ENCODE measurements at regions not wholly inside any gene's neighbourhood (a gene's known extent, or its start where the extent isn't known, plus 50 kb on each side); places are given as distances from the start of the nearest gene placed in this dataset.

- TF ChIP-seq CTCF (IDR thresholded peaks at IDR 0.05; ENCODE audit: control extremely low read depth, extremely low read depth, low read depth, missing control alignments), result no peak
- DNase-seq (ENCODE audit: extremely low spot score), result no peak
- ChIA-PET CTCF (interaction anchor here (1.2 to 1.3 kb wide), 2 partner anchors 13 to 15 kb away, joined by 3 read pairs; no protein-coding TSS in a partner anchor), POLR2A (no interaction called here)
These were observed 272.6 kb downstream of the PDCD6IP start for GRCh38 chr3:34070831-34071585.

GRCh38 chr3:34072297-34072696, 273.9 kb downstream of the PDCD6IP start:
- ChIA-PET POLR2A (no interaction called here), CTCF (interaction anchor here (1.0 to 1.3 kb wide), 2 partner anchors 15 to 189 kb away, joined by 3 read pairs; no protein-coding TSS in a partner anchor)
- no peak for TF ChIP-seq CTCF (IDR thresholded peaks at IDR 0.05; ENCODE audit: control extremely low read depth, extremely low read depth, low read depth, missing control alignments)
- DNase-seq (ENCODE audit: extremely low spot score), result no peak

- no peak for DNase-seq (ENCODE audit: extremely low spot score)
- ChIA-PET POLR2A (no interaction called here), CTCF (interaction anchor here (1.0 kb wide), 1 partner anchor 188 kb away, joined by 3 read pairs; no protein-coding TSS in a partner anchor)
- TF ChIP-seq CTCF (IDR thresholded peaks at IDR 0.05; ENCODE audit: control extremely low read depth, extremely low read depth, low read depth, missing control alignments), result no peak
These were observed 274.7 kb downstream of the PDCD6IP start for GRCh38 chr3:34073111-34073510.

- ChIA-PET POLR2A (no interaction called here), CTCF (interaction anchor here (1.4 kb wide), 1 partner anchor 33 kb away, joined by 4 read pairs; no protein-coding TSS in a partner anchor)
- no peak for TF ChIP-seq CTCF (IDR thresholded peaks at IDR 0.05; ENCODE audit: control extremely low read depth, extremely low read depth, low read depth, missing control alignments)
- DNase-seq (ENCODE audit: extremely low spot score), result no peak
These were observed 275.5 kb downstream of the PDCD6IP start for GRCh38 chr3:34073961-34074360.

- CTCF ChIA-PET, result interaction anchor here (1.4 kb wide), 1 partner anchor 10 kb away, joined by 3 read pairs; no protein-coding TSS in a partner anchor
- no peak for DNase-seq (ENCODE audit: extremely low spot score)
- POLR2A ChIA-PET, result no interaction called here
- TF ChIP-seq CTCF (IDR thresholded peaks at IDR 0.05; ENCODE audit: control extremely low read depth, extremely low read depth, low read depth, missing control alignments), result no peak
These were observed 277.5 kb downstream of the PDCD6IP start for GRCh38 chr3:34075975-34076374.

- TF ChIP-seq CTCF (IDR thresholded peaks at IDR 0.05; ENCODE audit: control extremely low read depth, extremely low read depth, low read depth, missing control alignments), result no peak
- ChIA-PET CTCF (no interaction called here), POLR2A (no interaction called here)
- DNase-seq (ENCODE audit: extremely low spot score), result no peak
These were observed 279.2 kb downstream of the PDCD6IP start for GRCh38 chr3:34077417-34078195.
